Vagina (tissue), 2 donors: ENCODE measurements at regions not wholly inside any gene's neighbourhood (a gene's known extent, or its start where the extent isn't known, plus 50 kb on each side); places are given as distances from the start of the nearest gene placed in this dataset.

ENCODE experiments used
- POLR2A ChIP-seq, 2 donors: fragments of 450-650 bp; IDR thresholded peaks; one replicate each; pipeline ENCODE4 v1.6.1; 2017; ENCODE audit warnings: antibody characterized with exemption in 2 of 2, mild to moderate bottlenecking in 2 of 2, moderate library complexity in 2 of 2
- POLR2AphosphoS5 ChIP-seq, 2 donors: sonication (generic); formaldehyde crosslinking; IDR thresholded peaks; one replicate each; pipeline ENCODE4 v1.9.0; 2017; ENCODE audit warnings: antibody characterized with exemption in 2 of 2, mild to moderate bottlenecking in 2 of 2, low read depth in 1 of 2; ENCODE audit not compliant: insufficient read depth in 1 of 2
- TF ChIP-seq, protein P1 (sequence below), 3 experiments: fragments of 450-650 bp in 2 of 3; fragments of 200-600 bp in 1 of 3; sonication (generic) in 1 of 3; IDR thresholded peaks; one replicate each; pipeline ENCODE4 v1.5.1; 2017 to 2019; ENCODE audit warnings: antibody characterized with exemption in 3 of 3, mild to moderate bottlenecking in 2 of 3, moderate library complexity in 2 of 3

DNA sequence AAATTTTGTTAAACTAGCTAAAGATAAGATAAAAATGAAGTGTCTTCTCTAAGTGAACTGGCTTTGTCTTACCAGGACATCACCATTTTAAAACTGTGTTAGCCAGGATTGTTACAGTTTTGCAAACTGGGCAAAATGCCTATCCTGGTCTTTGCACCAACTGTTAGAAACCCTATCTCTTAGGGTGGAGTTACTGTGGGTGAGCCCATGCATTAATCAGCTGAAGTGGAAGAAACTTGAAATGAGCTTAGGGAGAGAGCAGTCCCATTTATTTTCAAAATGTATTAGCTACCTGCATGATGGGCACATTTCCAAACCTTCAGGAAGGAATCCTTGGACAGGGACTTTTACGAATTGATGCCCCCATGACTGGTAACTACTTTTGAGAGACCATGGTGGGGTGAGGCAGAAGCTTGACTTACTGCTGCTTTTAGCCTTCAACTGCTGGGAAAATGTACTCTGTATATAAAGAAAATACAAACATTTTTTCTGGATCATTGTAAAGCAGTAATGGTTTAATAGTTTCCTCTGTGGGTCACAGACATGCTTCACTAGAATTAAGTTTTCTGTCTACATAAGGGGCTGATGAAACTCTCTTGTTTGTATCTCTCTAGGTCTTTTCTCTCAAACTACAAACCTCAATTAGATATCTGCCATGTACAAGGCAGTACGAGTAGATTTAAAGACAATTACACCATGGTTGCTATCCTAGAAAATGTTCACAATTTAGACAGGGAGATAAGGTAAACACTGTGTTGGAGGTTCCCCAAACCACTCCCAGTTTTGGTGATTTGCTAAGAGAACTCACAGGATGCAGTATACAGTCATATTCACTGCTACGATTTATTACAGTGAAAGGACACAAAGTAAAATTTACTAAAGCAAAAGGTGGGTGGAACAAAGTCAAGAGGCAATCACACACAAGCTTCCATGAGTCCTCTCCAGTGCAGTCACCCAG, 321.4 kb upstream of the MMADHC start:
- TF ChIP-seq, protein P1, sequence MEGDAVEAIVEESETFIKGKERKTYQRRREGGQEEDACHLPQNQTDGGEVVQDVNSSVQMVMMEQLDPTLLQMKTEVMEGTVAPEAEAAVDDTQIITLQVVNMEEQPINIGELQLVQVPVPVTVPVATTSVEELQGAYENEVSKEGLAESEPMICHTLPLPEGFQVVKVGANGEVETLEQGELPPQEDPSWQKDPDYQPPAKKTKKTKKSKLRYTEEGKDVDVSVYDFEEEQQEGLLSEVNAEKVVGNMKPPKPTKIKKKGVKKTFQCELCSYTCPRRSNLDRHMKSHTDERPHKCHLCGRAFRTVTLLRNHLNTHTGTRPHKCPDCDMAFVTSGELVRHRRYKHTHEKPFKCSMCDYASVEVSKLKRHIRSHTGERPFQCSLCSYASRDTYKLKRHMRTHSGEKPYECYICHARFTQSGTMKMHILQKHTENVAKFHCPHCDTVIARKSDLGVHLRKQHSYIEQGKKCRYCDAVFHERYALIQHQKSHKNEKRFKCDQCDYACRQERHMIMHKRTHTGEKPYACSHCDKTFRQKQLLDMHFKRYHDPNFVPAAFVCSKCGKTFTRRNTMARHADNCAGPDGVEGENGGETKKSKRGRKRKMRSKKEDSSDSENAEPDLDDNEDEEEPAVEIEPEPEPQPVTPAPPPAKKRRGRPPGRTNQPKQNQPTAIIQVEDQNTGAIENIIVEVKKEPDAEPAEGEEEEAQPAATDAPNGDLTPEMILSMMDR (IDR thresholded peaks at IDR 0.05) = no peak
- no peak for TF ChIP-seq POLR2A (IDR thresholded peaks at IDR 0.05)
- no peak for TF ChIP-seq POLR2AphosphoS5 (IDR thresholded peaks at IDR 0.05; ENCODE audit: insufficient read depth in 1 of 2, low read depth in 1 of 2)
